ENCODE measurements at regions not wholly inside any gene's neighbourhood (a gene's known extent, or its start where the extent isn't known, plus 50 kb on each side); places are given as distances from the start of the nearest gene placed in this dataset.

GRCh38 chr12:47297993-47298392, 218.2 kb upstream of the AMIGO2 start:
- TF ChIP-seq, protein P1, sequence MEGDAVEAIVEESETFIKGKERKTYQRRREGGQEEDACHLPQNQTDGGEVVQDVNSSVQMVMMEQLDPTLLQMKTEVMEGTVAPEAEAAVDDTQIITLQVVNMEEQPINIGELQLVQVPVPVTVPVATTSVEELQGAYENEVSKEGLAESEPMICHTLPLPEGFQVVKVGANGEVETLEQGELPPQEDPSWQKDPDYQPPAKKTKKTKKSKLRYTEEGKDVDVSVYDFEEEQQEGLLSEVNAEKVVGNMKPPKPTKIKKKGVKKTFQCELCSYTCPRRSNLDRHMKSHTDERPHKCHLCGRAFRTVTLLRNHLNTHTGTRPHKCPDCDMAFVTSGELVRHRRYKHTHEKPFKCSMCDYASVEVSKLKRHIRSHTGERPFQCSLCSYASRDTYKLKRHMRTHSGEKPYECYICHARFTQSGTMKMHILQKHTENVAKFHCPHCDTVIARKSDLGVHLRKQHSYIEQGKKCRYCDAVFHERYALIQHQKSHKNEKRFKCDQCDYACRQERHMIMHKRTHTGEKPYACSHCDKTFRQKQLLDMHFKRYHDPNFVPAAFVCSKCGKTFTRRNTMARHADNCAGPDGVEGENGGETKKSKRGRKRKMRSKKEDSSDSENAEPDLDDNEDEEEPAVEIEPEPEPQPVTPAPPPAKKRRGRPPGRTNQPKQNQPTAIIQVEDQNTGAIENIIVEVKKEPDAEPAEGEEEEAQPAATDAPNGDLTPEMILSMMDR (conservative IDR thresholded peaks at IDR 0.05; ENCODE audit: low read depth, low read length): no peak
- TF ChIP-seq EZH2 (IDR thresholded peaks at IDR 0.05; ENCODE audit: borderline replicate concordance, low read depth, low read length, poor library complexity, severe bottlenecking): no peak
